ENCODE measurements at regions not wholly inside any gene's neighbourhood (a gene's known extent, or its start where the extent isn't known, plus 50 kb on each side); places are given as distances from the start of the nearest gene placed in this dataset.

DNA sequence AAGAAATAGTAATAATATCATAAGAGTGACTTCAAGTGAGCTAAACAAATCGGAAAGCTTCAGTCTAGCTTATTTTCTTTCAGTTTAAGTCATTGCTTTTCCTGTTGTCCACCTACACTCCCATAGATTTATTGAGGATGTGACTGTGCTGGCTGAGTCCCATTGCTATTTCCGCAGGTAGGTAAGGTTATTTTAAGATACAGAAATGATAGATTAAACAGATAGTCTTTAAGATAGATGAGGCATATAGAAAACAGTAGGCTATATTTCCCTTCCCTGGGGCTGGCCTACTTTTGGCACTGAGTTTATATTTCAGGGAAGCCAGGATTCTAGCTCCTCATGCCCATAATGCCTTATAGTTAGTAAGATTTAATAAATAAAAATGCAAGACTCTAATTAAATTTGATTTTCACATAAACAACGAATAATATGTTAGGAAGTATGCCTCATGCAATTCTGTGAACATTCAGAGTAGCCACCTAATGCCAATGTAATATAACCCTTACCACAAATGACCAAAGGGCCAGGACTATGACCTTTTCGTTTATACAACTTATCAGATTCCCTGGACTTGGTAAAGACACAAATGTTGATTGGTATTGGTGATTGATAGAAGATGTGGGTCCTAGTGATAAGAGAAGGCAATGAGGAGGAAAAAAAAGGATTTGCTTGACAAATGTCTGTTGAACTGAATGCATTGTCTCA lies 1079.3 kb downstream of the EPHA7 start:
- Histone ChIP-seq H4K5ac (ENCODE audit: insufficient read length, low read depth, low read length) (no peak overlapping the region), H4K8ac (replicated peaks; ENCODE audit: insufficient read length, low read depth, low read length) (no peak overlapping the region), H3K23ac (ENCODE audit: insufficient read length, low read depth, low read length) (no peak overlapping the region), H3K27me3 (ENCODE audit: insufficient read depth, low read length) (no peaks in the 10 kb centered on the region), H3K14ac (ENCODE audit: insufficient read depth, low read length) (no peak overlapping the region), H3K27ac (ENCODE audit: insufficient read length, low read depth, low read length) (no peak overlapping the region), H2AK5ac (ENCODE audit: insufficient read length, low read length) (no peak overlapping the region), H2BK5ac (ENCODE audit: insufficient read length, low read length) (no peak overlapping the region), H3K9ac (ENCODE audit: extremely low read depth, insufficient read length, low read length) (no peak overlapping the region), H2BK15ac (ENCODE audit: low read depth, low read length) (no peak overlapping the region), H3K79me2 (ENCODE audit: insufficient read depth, low read length) (no peaks in the 10 kb centered on the region), H2BK120ac (ENCODE audit: low read depth, low read length, poor library complexity, severe bottlenecking) (no peak overlapping the region), H4K91ac (ENCODE audit: insufficient read length, low read depth, low read length) (no peak overlapping the region), H2BK20ac (ENCODE audit: low read depth, low read length, poor library complexity, severe bottlenecking) (no peak overlapping the region), H3K9me3 (ENCODE audit: control insufficient read depth, low read depth, low read length) (no peaks in the 10 kb centered on the region), H2BK12ac (ENCODE audit: insufficient read length, low read depth, low read length) (no peak overlapping the region), H3K4me1 (ENCODE audit: insufficient read depth, low read length) (no peaks in the 10 kb centered on the region), H3K56ac (ENCODE audit: insufficient read length, low read depth, low read length) (no peak overlapping the region), H3K79me1 (ENCODE audit: insufficient read depth, low read depth, low read length, poor library complexity, severe bottlenecking) (no peaks in the 10 kb centered on the region), H3K4me2 (ENCODE audit: insufficient read depth, insufficient read length, low read length) (no peak overlapping the region), H4K20me1 (ENCODE audit: control insufficient read depth, insufficient read depth, insufficient read length) (no peaks in the 10 kb centered on the region), H3K23me2 (ENCODE audit: insufficient read length, low read depth, low read length, poor library complexity, severe bottlenecking) (no peaks in the 10 kb centered on the region), H3T11ph (ENCODE audit: low read length) (no peak overlapping the region), H2AFZ (ENCODE audit: low read length) (no peak overlapping the region), H3K18ac (ENCODE audit: insufficient read length, low read depth, low read length) (no peak overlapping the region), H3K4ac (ENCODE audit: low read depth, low read length) (no peak overlapping the region)
- TF ChIP-seq, protein P1, sequence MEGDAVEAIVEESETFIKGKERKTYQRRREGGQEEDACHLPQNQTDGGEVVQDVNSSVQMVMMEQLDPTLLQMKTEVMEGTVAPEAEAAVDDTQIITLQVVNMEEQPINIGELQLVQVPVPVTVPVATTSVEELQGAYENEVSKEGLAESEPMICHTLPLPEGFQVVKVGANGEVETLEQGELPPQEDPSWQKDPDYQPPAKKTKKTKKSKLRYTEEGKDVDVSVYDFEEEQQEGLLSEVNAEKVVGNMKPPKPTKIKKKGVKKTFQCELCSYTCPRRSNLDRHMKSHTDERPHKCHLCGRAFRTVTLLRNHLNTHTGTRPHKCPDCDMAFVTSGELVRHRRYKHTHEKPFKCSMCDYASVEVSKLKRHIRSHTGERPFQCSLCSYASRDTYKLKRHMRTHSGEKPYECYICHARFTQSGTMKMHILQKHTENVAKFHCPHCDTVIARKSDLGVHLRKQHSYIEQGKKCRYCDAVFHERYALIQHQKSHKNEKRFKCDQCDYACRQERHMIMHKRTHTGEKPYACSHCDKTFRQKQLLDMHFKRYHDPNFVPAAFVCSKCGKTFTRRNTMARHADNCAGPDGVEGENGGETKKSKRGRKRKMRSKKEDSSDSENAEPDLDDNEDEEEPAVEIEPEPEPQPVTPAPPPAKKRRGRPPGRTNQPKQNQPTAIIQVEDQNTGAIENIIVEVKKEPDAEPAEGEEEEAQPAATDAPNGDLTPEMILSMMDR (conservative IDR thresholded peaks at IDR 0.05): no peak
- WGBS (ENCODE audit: extremely low coverage, insufficient read length, low lambda C conversion rate): no CpG with 5 or more reads among the region's 4 CpGs
- H3K9me3 Mint-ChIP-seq: no peaks in the 10 kb centered on the region
- no peak overlapping the region for H3K27ac Mint-ChIP-seq
- DNase-seq: no peak
- no peak overlapping the region for H3K4me3 Mint-ChIP-seq
- no peaks in the 10 kb centered on the region for H3K36me3 Mint-ChIP-seq (ENCODE audit: insufficient read depth in 1 of 3, low read depth in 3 of 3)
- H3K4me1 Mint-ChIP-seq: no peaks in the 10 kb centered on the region
- H3K27me3 Mint-ChIP-seq (ENCODE audit: low read depth): peaks cover 2% of the 10 kb centered on the region; the same call in 1 of the 2 replicates

Measured in H9 (cell line).